ENCODE measurements at regions not wholly inside any gene's neighbourhood (a gene's known extent, or its start where the extent isn't known, plus 50 kb on each side); places are given as distances from the start of the nearest gene placed in this dataset.
"Not testable (repeated sequence)": the region's sequence is repeated elsewhere in the genome, so short reads cannot be mapped to it uniquely, and the experiment has no call there.

- Mint-ChIP-seq H3K27me3 (no peaks in the 10 kb centered on the region), H3K27ac (no peak overlapping the region), H3K36me3 (ENCODE audit: low read depth) (no peaks in the 10 kb centered on the region), H3K9me3 (no peaks in the 10 kb centered on the region), H3K4me3 (no peak overlapping the region), H3K4me1 (peaks cover 5% of the 10 kb centered on the region)
- CTCF ChIA-PET: no interaction called here
- no peak for DNase-seq
- POLR2A ChIA-PET: no interaction called here
Observed at GRCh38 chr14:46596236-46596635, 55.3 kb downstream of the RPL10L start.

- no peaks in the 10 kb centered on the region for H3K27me3 Mint-ChIP-seq
- H3K27ac Mint-ChIP-seq: no peak overlapping the region
- DNase-seq: no peak
- ChIA-PET CTCF (no interaction called here), POLR2A (no interaction called here)
- no peaks in the 10 kb centered on the region for H3K36me3 Mint-ChIP-seq (ENCODE audit: low read depth)
- no peaks in the 10 kb centered on the region for H3K9me3 Mint-ChIP-seq
- no peaks in the 10 kb centered on the region for H3K4me1 Mint-ChIP-seq
- H3K4me3 Mint-ChIP-seq: no peak overlapping the region
Observed at GRCh38 chr14:46582826-46583225, 68.8 kb downstream of the RPL10L start.

- CTCF ChIA-PET: no interaction called here
- POLR2A ChIA-PET: no interaction called here
- DNase-seq: peak; percentile 6
- Mint-ChIP-seq H3K27ac (no peak overlapping the region), H3K36me3 (ENCODE audit: low read depth) (no peaks in the 10 kb centered on the region), H3K4me1 (no peaks in the 10 kb centered on the region), H3K9me3 (no peaks in the 10 kb centered on the region), H3K27me3 (no peaks in the 10 kb centered on the region), H3K4me3 (no peak overlapping the region)
Observed at GRCh38 chr14:46581036-46581671, 70.4 kb downstream of the RPL10L start.

GRCh38 chr14:46574978-46575375 lies 76.6 kb downstream of the RPL10L start:
- ChIA-PET CTCF (no interaction called here), POLR2A (no interaction called here)
- H3K36me3 Mint-ChIP-seq (ENCODE audit: low read depth): no peaks in the 10 kb centered on the region
- H3K4me3 Mint-ChIP-seq: no peak overlapping the region
- no peak overlapping the region for H3K27ac Mint-ChIP-seq
- H3K9me3 Mint-ChIP-seq: no peaks in the 10 kb centered on the region
- no peak for DNase-seq
- no peaks in the 10 kb centered on the region for H3K27me3 Mint-ChIP-seq
- no peaks in the 10 kb centered on the region for H3K4me1 Mint-ChIP-seq

- CTCF ChIA-PET: interaction anchor here (0.6 kb wide), 1 partner anchor 20 kb away, joined by 3 read pairs; no protein-coding TSS in a partner anchor
- Mint-ChIP-seq H3K9me3 (no peaks in the 10 kb centered on the region), H3K4me1 (no peaks in the 10 kb centered on the region), H3K4me3 (no peak overlapping the region), H3K27ac (no peak overlapping the region), H3K27me3 (no peaks in the 10 kb centered on the region), H3K36me3 (ENCODE audit: low read depth) (no peaks in the 10 kb centered on the region)
- no peak for DNase-seq
- POLR2A ChIA-PET: no interaction called here
Observed at GRCh38 chr14:46574221-46574977, 77.2 kb downstream of the RPL10L start.

GRCh38 chr14:46573498-46573897 lies 78.1 kb downstream of the RPL10L start:
- no peaks in the 10 kb centered on the region for H3K9me3 Mint-ChIP-seq
- no peak overlapping the region for H3K27ac Mint-ChIP-seq
- no peaks in the 10 kb centered on the region for H3K4me1 Mint-ChIP-seq
- CTCF ChIA-PET: no interaction called here
- no peak overlapping the region for H3K4me3 Mint-ChIP-seq
- H3K27me3 Mint-ChIP-seq: no peaks in the 10 kb centered on the region
- no peak for DNase-seq
- H3K36me3 Mint-ChIP-seq (ENCODE audit: low read depth): no peaks in the 10 kb centered on the region
- POLR2A ChIA-PET: no interaction called here

- POLR2A ChIA-PET: no interaction called here
Observed at GRCh38 chr14:46571970-46572369, 79.6 kb downstream of the RPL10L start.

GRCh38 chr14:46568161-46568560 lies 83.4 kb downstream of the RPL10L start:
- H3K27ac Mint-ChIP-seq; DNase-seq; H3K9me3 Mint-ChIP-seq; H3K4me3 Mint-ChIP-seq; CTCF ChIA-PET; H3K4me1 Mint-ChIP-seq; POLR2A ChIA-PET; H3K27me3 Mint-ChIP-seq; H3K36me3 Mint-ChIP-seq (ENCODE audit: low read depth): not testable (repeated sequence)

More at GRCh38 chr14:46571970-46572369, 79.6 kb downstream of the RPL10L start:
- DNase-seq: no peak
- H3K27ac Mint-ChIP-seq: no peak overlapping the region
- CTCF ChIA-PET: no interaction called here
- H3K36me3 Mint-ChIP-seq (ENCODE audit: low read depth): no peaks in the 10 kb centered on the region
- no peaks in the 10 kb centered on the region for H3K4me1 Mint-ChIP-seq
- no peak overlapping the region for H3K4me3 Mint-ChIP-seq
- no peaks in the 10 kb centered on the region for H3K27me3 Mint-ChIP-seq
- H3K9me3 Mint-ChIP-seq: no peaks in the 10 kb centered on the region

GRCh38 chr14:46550836-46551235 lies 100.7 kb downstream of the RPL10L start:
- H3K4me1 Mint-ChIP-seq: no peaks in the 10 kb centered on the region
- ChIA-PET POLR2A (no interaction called here), CTCF (no interaction called here)
- H3K9me3 Mint-ChIP-seq: peaks cover 9% of the 10 kb centered on the region
- no peaks in the 10 kb centered on the region for H3K36me3 Mint-ChIP-seq (ENCODE audit: low read depth)
- DNase-seq: no peak
- H3K27ac Mint-ChIP-seq: no peak overlapping the region
- no peaks in the 10 kb centered on the region for H3K27me3 Mint-ChIP-seq
- no peak overlapping the region for H3K4me3 Mint-ChIP-seq

- no peak for DNase-seq
- H3K4me3 Mint-ChIP-seq: no peak overlapping the region
- H3K27me3 Mint-ChIP-seq: no peaks in the 10 kb centered on the region
- ChIA-PET POLR2A (no interaction called here), CTCF (no interaction called here)
- no peaks in the 10 kb centered on the region for H3K36me3 Mint-ChIP-seq (ENCODE audit: low read depth)
- no peaks in the 10 kb centered on the region for H3K4me1 Mint-ChIP-seq
- H3K27ac Mint-ChIP-seq: no peak overlapping the region
- H3K9me3 Mint-ChIP-seq: peaks cover 2% of the 10 kb centered on the region
Observed at GRCh38 chr14:46540986-46541385, 110.6 kb downstream of the RPL10L start.

- H3K9me3 Mint-ChIP-seq: no peaks in the 10 kb centered on the region
- POLR2A ChIA-PET: no interaction called here
Observed at GRCh38 chr14:46519121-46519520, 132.5 kb downstream of the RPL10L start.

GRCh38 chr14:46508752-46509151 lies 142.8 kb downstream of the RPL10L start:
- H3K36me3 Mint-ChIP-seq (ENCODE audit: low read depth); H3K9me3 Mint-ChIP-seq; DNase-seq; H3K27me3 Mint-ChIP-seq; CTCF ChIA-PET; H3K4me1 Mint-ChIP-seq; POLR2A ChIA-PET; H3K4me3 Mint-ChIP-seq: not testable (repeated sequence)
- H3K27ac Mint-ChIP-seq: peak overlapping the region; percentile 9

More at GRCh38 chr14:46519121-46519520, 132.5 kb downstream of the RPL10L start:
- H3K27ac Mint-ChIP-seq: no peak overlapping the region
- H3K27me3 Mint-ChIP-seq: no peaks in the 10 kb centered on the region
- H3K4me1 Mint-ChIP-seq: no peaks in the 10 kb centered on the region
- DNase-seq: no peak
- no peaks in the 10 kb centered on the region for H3K36me3 Mint-ChIP-seq (ENCODE audit: low read depth)
- CTCF ChIA-PET: no interaction called here
- no peak overlapping the region for H3K4me3 Mint-ChIP-seq

- Mint-ChIP-seq H3K4me3 (no peak overlapping the region), H3K36me3 (ENCODE audit: low read depth) (no peaks in the 10 kb centered on the region), H3K27ac (no peak overlapping the region), H3K9me3 (peaks cover 2% of the 10 kb centered on the region), H3K27me3 (no peaks in the 10 kb centered on the region), H3K4me1 (no peaks in the 10 kb centered on the region)
- POLR2A ChIA-PET: no interaction called here
- DNase-seq: no peak
- CTCF ChIA-PET: no interaction called here
Observed at GRCh38 chr14:46499521-46499920, 152.1 kb downstream of the RPL10L start.

- Mint-ChIP-seq H3K27ac (no peak overlapping the region), H3K27me3 (no peaks in the 10 kb centered on the region), H3K4me1 (no peaks in the 10 kb centered on the region), H3K9me3 (peaks cover 7% of the 10 kb centered on the region), H3K4me3 (no peak overlapping the region), H3K36me3 (ENCODE audit: low read depth) (no peaks in the 10 kb centered on the region)
- ChIA-PET CTCF (no interaction called here), POLR2A (no interaction called here)
- DNase-seq: no peak
Observed at GRCh38 chr14:46496409-46496808, 155.2 kb downstream of the RPL10L start.
